HepG2 (cell line): ENCODE measurements at regions not wholly inside any gene's neighbourhood (a gene's known extent, or its start where the extent isn't known, plus 50 kb on each side); places are given as distances from the start of the nearest gene placed in this dataset.

Source experiments
- ARNT2 ChIP-seq: sonication (generic); formaldehyde crosslinking; IDR thresholded peaks from 2 replicates; pipeline ENCODE4 v1.8.0; 2022; ENCODE audit warnings: mild to moderate bottlenecking, low read depth, missing genetic modification reagents, moderate library complexity
- BORCS8-MEF2B ChIP-seq: sonication (generic); formaldehyde crosslinking; IDR thresholded peaks from 2 replicates; pipeline ENCODE4 v1.8.0; 2022; ENCODE audit warnings: mild to moderate bottlenecking, missing genetic modification reagents
- MEIS1 ChIP-seq: sonication (generic); formaldehyde crosslinking; IDR thresholded peaks from 2 replicates; pipeline ENCODE4 v1.9.0; 2021; ENCODE audit warnings: mild to moderate bottlenecking, missing genetic modification reagents, moderate library complexity, borderline replicate concordance
- MIER2 ChIP-seq: IDR thresholded peaks from 2 replicates; pipeline ENCODE4 v1.6.1; 2016; ENCODE audit warnings: missing biosample characterization, missing genetic modification reagents
- SAP130 ChIP-seq: IDR thresholded peaks from 2 replicates; pipeline ENCODE4 v1.6.1; 2016; ENCODE audit warnings: low read depth
- SMAD1 ChIP-seq: sonication (generic); formaldehyde crosslinking; IDR thresholded peaks from 2 replicates; pipeline ENCODE4 v1.4.0; 2020; ENCODE audit warnings: missing genetic modification reagents, low read depth, mild to moderate bottlenecking, borderline replicate concordance
- SYNCRIP ChIP-seq: fragments of 200-400 bp; formaldehyde crosslinking; IDR thresholded peaks from 2 replicates; pipeline ENCODE4 v1.6.1; 2018; ENCODE audit warnings: mild to moderate bottlenecking, low read depth, low read length; ENCODE audit not compliant: insufficient read depth
- TBX3 ChIP-seq: fragments of 450-650 bp; IDR thresholded peaks from 2 replicates; pipeline ENCODE4 v1.6.1; 2017; ENCODE audit warnings: antibody characterized with exemption, mild to moderate bottlenecking, inconsistent platforms, borderline replicate concordance
- ZFP36L2 ChIP-seq: sonication (generic); formaldehyde crosslinking; IDR thresholded peaks from 2 replicates; pipeline ENCODE4 v1.4.0; 2020; ENCODE audit warnings: missing genetic modification reagents
- ZNF773 ChIP-seq: sonication (generic); formaldehyde crosslinking; IDR thresholded peaks from 2 replicates; pipeline ENCODE4 v1.4.0; 2020; ENCODE audit warnings: missing genetic modification reagents, borderline replicate concordance
- TF ChIP-seq, protein P1 (sequence below): sonication (generic); formaldehyde crosslinking; IDR thresholded peaks from 2 replicates; pipeline ENCODE4 v1.9.0; 2021; ENCODE audit warnings: missing genetic modification reagents, borderline replicate concordance
- TF ChIP-seq, protein P2 (sequence below): sonication (generic); formaldehyde crosslinking; conservative IDR thresholded peaks from 2 replicates; pipeline ENCODE4 v1.4.0; 2020; ENCODE audit warnings: missing genetic modification reagents
- TF ChIP-seq, protein P3 (sequence below): sonication (generic); formaldehyde crosslinking; conservative IDR thresholded peaks from 2 replicates; pipeline ENCODE4 v1.8.0; 2022; ENCODE audit warnings: mild to moderate bottlenecking, moderate library complexity, missing genetic modification reagents
- TF ChIP-seq, protein P4 (sequence below): sonication (generic); formaldehyde crosslinking; IDR thresholded peaks from 2 replicates; pipeline ENCODE4 v1.5.1; 2020; ENCODE audit warnings: missing genetic modification reagents, mild to moderate bottlenecking, borderline replicate concordance
- TF ChIP-seq, protein P5 (sequence below): sonication (generic); formaldehyde crosslinking; IDR thresholded peaks from 2 replicates; pipeline ENCODE4 v1.5.1; 2020; ENCODE audit warnings: mild to moderate bottlenecking, missing genetic modification reagents, moderate library complexity
- TF ChIP-seq, protein P6 (sequence below): sonication (generic); formaldehyde crosslinking; IDR thresholded peaks from 2 replicates; pipeline ENCODE4 v1.5.0; 2020; ENCODE audit warnings: missing genetic modification reagents
- TF ChIP-seq, protein P7 (sequence below): sonication (generic); formaldehyde crosslinking; IDR thresholded peaks from 2 replicates; pipeline ENCODE4 v1.8.1; 2023; ENCODE audit warnings: mild to moderate bottlenecking, missing genetic modification reagents, borderline replicate concordance

DNA sequence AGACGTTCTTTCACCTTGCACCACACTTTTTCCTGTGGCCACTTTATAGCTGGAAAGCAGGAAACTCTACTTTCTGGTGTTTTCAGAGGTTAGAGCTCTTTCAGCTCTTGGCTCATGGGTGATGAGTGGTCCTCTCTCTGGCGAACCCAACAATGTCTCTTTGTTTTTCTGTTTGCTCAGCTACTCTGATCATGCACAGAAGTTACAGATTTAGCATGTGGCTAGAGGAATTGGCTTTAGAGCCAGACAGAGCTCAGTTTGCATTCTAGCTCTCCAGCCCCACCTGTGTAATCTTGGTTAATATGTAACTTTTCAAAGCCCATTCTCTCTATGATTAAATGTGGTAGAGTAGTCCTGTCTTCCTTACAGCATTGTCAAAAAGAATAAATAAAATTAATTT lies 225.2 kb downstream of the HAPSTR1 start (continued):
- TF ChIP-seq, protein P1, sequence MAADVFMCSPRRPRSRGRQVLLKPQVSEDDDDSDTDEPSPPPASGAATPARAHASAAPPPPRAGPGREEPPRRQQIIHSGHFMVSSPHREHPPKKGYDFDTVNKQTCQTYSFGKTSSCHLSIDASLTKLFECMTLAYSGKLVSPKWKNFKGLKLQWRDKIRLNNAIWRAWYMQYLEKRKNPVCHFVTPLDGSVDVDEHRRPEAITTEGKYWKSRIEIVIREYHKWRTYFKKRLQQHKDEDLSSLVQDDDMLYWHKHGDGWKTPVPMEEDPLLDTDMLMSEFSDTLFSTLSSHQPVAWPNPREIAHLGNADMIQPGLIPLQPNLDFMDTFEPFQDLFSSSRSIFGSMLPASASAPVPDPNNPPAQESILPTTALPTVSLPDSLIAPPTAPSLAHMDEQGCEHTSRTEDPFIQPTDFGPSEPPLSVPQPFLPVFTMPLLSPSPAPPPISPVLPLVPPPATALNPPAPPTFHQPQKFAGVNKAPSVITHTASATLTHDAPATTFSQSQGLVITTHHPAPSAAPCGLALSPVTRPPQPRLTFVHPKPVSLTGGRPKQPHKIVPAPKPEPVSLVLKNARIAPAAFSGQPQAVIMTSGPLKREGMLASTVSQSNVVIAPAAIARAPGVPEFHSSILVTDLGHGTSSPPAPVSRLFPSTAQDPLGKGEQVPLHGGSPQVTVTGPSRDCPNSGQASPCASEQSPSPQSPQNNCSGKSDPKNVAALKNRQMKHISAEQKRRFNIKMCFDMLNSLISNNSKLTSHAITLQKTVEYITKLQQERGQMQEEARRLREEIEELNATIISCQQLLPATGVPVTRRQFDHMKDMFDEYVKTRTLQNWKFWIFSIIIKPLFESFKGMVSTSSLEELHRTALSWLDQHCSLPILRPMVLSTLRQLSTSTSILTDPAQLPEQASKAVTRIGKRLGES: peak; percentile 81
- TF ChIP-seq, protein P2, sequence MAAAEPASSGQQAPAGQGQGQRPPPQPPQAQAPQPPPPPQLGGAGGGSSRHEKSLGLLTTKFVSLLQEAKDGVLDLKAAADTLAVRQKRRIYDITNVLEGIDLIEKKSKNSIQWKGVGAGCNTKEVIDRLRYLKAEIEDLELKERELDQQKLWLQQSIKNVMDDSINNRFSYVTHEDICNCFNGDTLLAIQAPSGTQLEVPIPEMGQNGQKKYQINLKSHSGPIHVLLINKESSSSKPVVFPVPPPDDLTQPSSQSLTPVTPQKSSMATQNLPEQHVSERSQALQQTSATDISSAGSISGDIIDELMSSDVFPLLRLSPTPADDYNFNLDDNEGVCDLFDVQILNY: no peak
- TF ChIP-seq, protein P3, sequence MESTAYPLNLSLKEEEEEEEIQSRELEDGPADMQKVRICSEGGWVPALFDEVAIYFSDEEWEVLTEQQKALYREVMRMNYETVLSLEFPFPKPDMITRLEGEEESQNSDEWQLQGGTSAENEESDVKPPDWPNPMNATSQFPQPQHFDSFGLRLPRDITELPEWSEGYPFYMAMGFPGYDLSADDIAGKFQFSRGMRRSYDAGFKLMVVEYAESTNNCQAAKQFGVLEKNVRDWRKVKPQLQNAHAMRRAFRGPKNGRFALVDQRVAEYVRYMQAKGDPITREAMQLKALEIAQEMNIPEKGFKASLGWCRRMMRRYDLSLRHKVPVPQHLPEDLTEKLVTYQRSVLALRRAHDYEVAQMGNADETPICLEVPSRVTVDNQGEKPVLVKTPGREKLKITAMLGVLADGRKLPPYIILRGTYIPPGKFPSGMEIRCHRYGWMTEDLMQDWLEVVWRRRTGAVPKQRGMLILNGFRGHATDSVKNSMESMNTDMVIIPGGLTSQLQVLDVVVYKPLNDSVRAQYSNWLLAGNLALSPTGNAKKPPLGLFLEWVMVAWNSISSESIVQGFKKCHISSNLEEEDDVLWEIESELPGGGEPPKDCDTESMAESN (CRISPR knock-in tag): no peak
- TF ChIP-seq SYNCRIP (no peak), MIER2 (CRISPR knock-in tag) (peak; percentile 77; the same call in 1 of the 2 replicates), SMAD1 (no peak), TBX3 (no peak), ZNF773 (CRISPR knock-in tag) (no peak), MEIS1 (CRISPR knock-in tag) (no peak), BORCS8-MEF2B (CRISPR knock-in tag) (no peak), ZFP36L2 (CRISPR knock-in tag) (no peak), ARNT2 (no peak), SAP130 (peak; percentile 69)
- TF ChIP-seq, protein P4, sequence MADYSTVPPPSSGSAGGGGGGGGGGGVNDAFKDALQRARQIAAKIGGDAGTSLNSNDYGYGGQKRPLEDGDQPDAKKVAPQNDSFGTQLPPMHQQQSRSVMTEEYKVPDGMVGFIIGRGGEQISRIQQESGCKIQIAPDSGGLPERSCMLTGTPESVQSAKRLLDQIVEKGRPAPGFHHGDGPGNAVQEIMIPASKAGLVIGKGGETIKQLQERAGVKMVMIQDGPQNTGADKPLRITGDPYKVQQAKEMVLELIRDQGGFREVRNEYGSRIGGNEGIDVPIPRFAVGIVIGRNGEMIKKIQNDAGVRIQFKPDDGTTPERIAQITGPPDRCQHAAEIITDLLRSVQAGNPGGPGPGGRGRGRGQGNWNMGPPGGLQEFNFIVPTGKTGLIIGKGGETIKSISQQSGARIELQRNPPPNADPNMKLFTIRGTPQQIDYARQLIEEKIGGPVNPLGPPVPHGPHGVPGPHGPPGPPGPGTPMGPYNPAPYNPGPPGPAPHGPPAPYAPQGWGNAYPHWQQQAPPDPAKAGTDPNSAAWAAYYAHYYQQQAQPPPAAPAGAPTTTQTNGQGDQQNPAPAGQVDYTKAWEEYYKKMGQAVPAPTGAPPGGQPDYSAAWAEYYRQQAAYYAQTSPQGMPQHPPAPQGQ (CRISPR knock-in tag): no peak
- TF ChIP-seq, protein P5, sequence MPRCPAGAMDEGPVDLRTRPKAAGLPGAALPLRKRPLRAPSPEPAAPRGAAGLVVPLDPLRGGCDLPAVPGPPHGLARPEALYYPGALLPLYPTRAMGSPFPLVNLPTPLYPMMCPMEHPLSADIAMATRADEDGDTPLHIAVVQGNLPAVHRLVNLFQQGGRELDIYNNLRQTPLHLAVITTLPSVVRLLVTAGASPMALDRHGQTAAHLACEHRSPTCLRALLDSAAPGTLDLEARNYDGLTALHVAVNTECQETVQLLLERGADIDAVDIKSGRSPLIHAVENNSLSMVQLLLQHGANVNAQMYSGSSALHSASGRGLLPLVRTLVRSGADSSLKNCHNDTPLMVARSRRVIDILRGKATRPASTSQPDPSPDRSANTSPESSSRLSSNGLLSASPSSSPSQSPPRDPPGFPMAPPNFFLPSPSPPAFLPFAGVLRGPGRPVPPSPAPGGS (CRISPR knock-in tag): no peak
- TF ChIP-seq, protein P6, sequence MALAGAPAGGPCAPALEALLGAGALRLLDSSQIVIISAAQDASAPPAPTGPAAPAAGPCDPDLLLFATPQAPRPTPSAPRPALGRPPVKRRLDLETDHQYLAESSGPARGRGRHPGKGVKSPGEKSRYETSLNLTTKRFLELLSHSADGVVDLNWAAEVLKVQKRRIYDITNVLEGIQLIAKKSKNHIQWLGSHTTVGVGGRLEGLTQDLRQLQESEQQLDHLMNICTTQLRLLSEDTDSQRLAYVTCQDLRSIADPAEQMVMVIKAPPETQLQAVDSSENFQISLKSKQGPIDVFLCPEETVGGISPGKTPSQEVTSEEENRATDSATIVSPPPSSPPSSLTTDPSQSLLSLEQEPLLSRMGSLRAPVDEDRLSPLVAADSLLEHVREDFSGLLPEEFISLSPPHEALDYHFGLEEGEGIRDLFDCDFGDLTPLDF: no peak
- TF ChIP-seq, protein P7, sequence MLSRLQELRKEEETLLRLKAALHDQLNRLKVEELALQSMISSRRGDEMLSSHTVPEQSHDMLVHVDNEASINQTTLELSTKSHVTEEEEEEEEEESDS (CRISPR knock-in tag): no peak
